ENCODE measurements at regions not wholly inside any gene's neighbourhood (a gene's known extent, or its start where the extent isn't known, plus 50 kb on each side); places are given as distances from the start of the nearest gene placed in this dataset.

DNA sequence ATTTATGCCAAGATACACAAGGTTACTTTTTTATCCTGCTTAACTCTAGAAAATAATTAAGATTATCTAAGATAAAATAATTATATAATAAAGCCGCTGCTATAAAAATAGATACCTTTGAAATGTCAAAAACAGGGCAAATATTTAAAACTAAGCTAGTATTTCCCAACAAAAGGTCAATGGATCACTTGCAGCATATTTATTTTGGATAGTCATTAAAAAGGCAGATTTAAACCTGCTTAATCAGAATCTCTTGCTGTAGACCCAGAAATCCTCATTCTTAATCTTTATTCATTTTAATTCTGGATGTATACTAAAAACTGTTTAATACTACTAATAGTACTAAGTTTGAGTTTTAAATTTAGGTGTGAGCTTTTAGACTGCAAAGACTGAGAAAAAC is 139.0 kb upstream of the CWC22 start:
- Mint-ChIP-seq H3K4me1 (peaks cover 44 to 50% of the 10 kb centered on the region in 2 experiments), H3K4me3 (no peak overlapping the region), H3K9me3 (no peaks in the 10 kb centered on the region), H3K27me3 (ENCODE audit: low read depth) (no peaks in the 10 kb centered on the region), H3K36me3 (ENCODE audit: insufficient read depth in 1 of 3, low read depth in 3 of 3) (no peaks in the 10 kb centered on the region; a peak in 2 of 7 replicates), H3K27ac (peak overlapping the region; percentile 97 to 98 (median 97); a peak in 6 of 7 replicates)
- Histone ChIP-seq H2BK12ac (ENCODE audit: insufficient read length, low read depth, low read length) (no peak overlapping the region), H3K4me1 (ENCODE audit: insufficient read depth, low read length) (peaks cover 5% of the 10 kb centered on the region; the same call in 1 of the 2 replicates), H2BK5ac (ENCODE audit: insufficient read length, low read length) (no peak overlapping the region), H3K23ac (ENCODE audit: insufficient read length, low read depth, low read length) (no peak overlapping the region), H3K4ac (ENCODE audit: low read depth, low read length) (no peak overlapping the region), H2BK15ac (ENCODE audit: low read depth, low read length) (no peak overlapping the region), H3K9ac (ENCODE audit: extremely low read depth, insufficient read length, low read length) (no peak overlapping the region), H4K8ac (replicated peaks; ENCODE audit: insufficient read length, low read depth, low read length) (no peak overlapping the region), H2AK5ac (ENCODE audit: insufficient read length, low read length) (no peak overlapping the region), H3K79me1 (ENCODE audit: insufficient read depth, low read depth, low read length, poor library complexity, severe bottlenecking) (no peaks in the 10 kb centered on the region), H4K20me1 (ENCODE audit: control insufficient read depth, insufficient read depth, insufficient read length) (no peaks in the 10 kb centered on the region), H3K4me2 (ENCODE audit: insufficient read depth, insufficient read length, low read length) (no peak overlapping the region), H2AFZ (ENCODE audit: low read length) (no peak overlapping the region), H4K5ac (ENCODE audit: insufficient read length, low read depth, low read length) (no peak overlapping the region), H3K9me3 (ENCODE audit: control insufficient read depth, low read depth, low read length) (no peaks in the 10 kb centered on the region), H3K27me3 (ENCODE audit: insufficient read depth, low read length) (no peaks in the 10 kb centered on the region; the same call in 1 of the 2 replicates), H3K23me2 (ENCODE audit: insufficient read length, low read depth, low read length, poor library complexity, severe bottlenecking) (no peaks in the 10 kb centered on the region), H2BK20ac (ENCODE audit: low read depth, low read length, poor library complexity, severe bottlenecking) (no peak overlapping the region), H3T11ph (ENCODE audit: low read length) (no peak overlapping the region), H3K14ac (ENCODE audit: insufficient read depth, low read length) (no peak overlapping the region), H3K18ac (ENCODE audit: insufficient read length, low read depth, low read length) (no peak overlapping the region), H3K27ac (ENCODE audit: insufficient read length, low read depth, low read length) (no peak overlapping the region), H3K79me2 (ENCODE audit: insufficient read depth, low read length) (no peaks in the 10 kb centered on the region), H4K91ac (ENCODE audit: insufficient read length, low read depth, low read length) (no peak overlapping the region), H2BK120ac (ENCODE audit: low read depth, low read length, poor library complexity, severe bottlenecking) (no peak overlapping the region), H3K56ac (ENCODE audit: insufficient read length, low read depth, low read length) (no peak overlapping the region)
- WGBS (ENCODE audit: extremely low coverage, insufficient read length, low lambda C conversion rate) = no CpG with 5 or more reads among the region's 1 CpG
- DNase-seq = no peak
- TF ChIP-seq, protein P1, sequence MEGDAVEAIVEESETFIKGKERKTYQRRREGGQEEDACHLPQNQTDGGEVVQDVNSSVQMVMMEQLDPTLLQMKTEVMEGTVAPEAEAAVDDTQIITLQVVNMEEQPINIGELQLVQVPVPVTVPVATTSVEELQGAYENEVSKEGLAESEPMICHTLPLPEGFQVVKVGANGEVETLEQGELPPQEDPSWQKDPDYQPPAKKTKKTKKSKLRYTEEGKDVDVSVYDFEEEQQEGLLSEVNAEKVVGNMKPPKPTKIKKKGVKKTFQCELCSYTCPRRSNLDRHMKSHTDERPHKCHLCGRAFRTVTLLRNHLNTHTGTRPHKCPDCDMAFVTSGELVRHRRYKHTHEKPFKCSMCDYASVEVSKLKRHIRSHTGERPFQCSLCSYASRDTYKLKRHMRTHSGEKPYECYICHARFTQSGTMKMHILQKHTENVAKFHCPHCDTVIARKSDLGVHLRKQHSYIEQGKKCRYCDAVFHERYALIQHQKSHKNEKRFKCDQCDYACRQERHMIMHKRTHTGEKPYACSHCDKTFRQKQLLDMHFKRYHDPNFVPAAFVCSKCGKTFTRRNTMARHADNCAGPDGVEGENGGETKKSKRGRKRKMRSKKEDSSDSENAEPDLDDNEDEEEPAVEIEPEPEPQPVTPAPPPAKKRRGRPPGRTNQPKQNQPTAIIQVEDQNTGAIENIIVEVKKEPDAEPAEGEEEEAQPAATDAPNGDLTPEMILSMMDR (conservative IDR thresholded peaks at IDR 0.05) = no peak

Measured in H9 (cell line).